SK-N-SH (cell line): ENCODE measurements at regions not wholly inside any gene's neighbourhood (a gene's known extent, or its start where the extent isn't known, plus 50 kb on each side); places are given as distances from the start of the nearest gene placed in this dataset.

Experiments
- CTCF ChIA-PET: fragments of 300-600, 350-600 bp; formaldehyde crosslinking; extraction: SDS; loops from one replicate; lab custom pipeline; 2021; lab: Yijun Ruan, JAX
- POLR2A ChIA-PET: fragments of 350-600 bp; sonication (Branson Sonifier 250); formaldehyde crosslinking; extraction: SDS; loops from one replicate; lab custom pipeline; 2020; ENCODE audit warnings: antibody characterized with exemption, inconsistent platforms; lab: Yijun Ruan, JAX
- DNase-seq: peaks from one replicate; pipeline ENCODE4 v3.0.0; 2012
- H2AFZ ChIP-seq: fragments of 200-600 bp; sonication (generic); 2 replicates; pipeline ENCODE4 v1.8.1; 2016; ENCODE audit warnings: antibody characterized with exemption, mild to moderate bottlenecking, low read depth
- H3F3A ChIP-seq: fragments of 200-600 bp; sonication (generic); replicated peaks from 2 replicates; pipeline ENCODE3; 2016; ENCODE audit warnings: antibody characterized with exemption, mild to moderate bottlenecking; ENCODE audit not compliant: insufficient read depth
- H3K27ac ChIP-seq, 2 experiments: fragments of 200-500 bp in 1 of 2; fragments of 200-600 bp in 1 of 2; sonication (Bioruptor generic) in 1 of 2; sonication (generic), shearing (Covaris generic) in 1 of 2; 2 replicates each; pipeline versions ENCODE4 v1.5.1 to v1.6.1; 2014 to 2016; ENCODE audit warnings: low read depth in 2 of 2, inconsistent platforms in 1 of 2, low read length in 1 of 2, mild to moderate bottlenecking in 1 of 2, mixed read lengths in 1 of 2
- H3K27me3 ChIP-seq: fragments of 200-600 bp; sonication (generic), shearing (Covaris generic); 2 replicates; pipeline ENCODE4 v1.6.1; 2016; ENCODE audit warnings: mixed run types; ENCODE audit not compliant: insufficient read depth
- H3K36me3 ChIP-seq, 2 experiments: fragments of 200-500 bp in 1 of 2; fragments of 200-600 bp in 1 of 2; sonication (Bioruptor generic) in 1 of 2; sonication (generic) in 1 of 2; replicated peaks in 1 of 2; 2 replicates each; pipeline versions ENCODE3 to v1.5.1; 2014 to 2016; ENCODE audit warnings: low read length in 1 of 2, mild to moderate bottlenecking in 1 of 2; ENCODE audit not compliant: insufficient read depth in 2 of 2, control insufficient read depth in 1 of 2
- H3K4me1 ChIP-seq, 2 experiments: fragments of 200-500 bp in 1 of 2; fragments of 200-600 bp in 1 of 2; sonication (Bioruptor generic) in 1 of 2; sonication (generic), shearing (Covaris generic) in 1 of 2; 2 replicates each; pipeline versions ENCODE4 v1.5.1 to v1.6.1; 2014 to 2016; ENCODE audit warnings: low read depth in 1 of 2, low read length in 1 of 2, mixed run types in 1 of 2; ENCODE audit not compliant: insufficient read depth in 2 of 2, control insufficient read depth in 1 of 2
- H3K4me2 ChIP-seq: fragments of 200-600 bp; sonication (generic), shearing (Covaris generic); 2 replicates; pipeline ENCODE4 v1.6.1; 2017; ENCODE audit warnings: mixed run types
- H3K4me3 ChIP-seq, 2 experiments: fragments of 200-500 bp in 1 of 2; fragments of 200-600 bp in 1 of 2; sonication (Bioruptor generic) in 1 of 2; sonication (generic), shearing (Covaris generic) in 1 of 2; 2 replicates each; pipeline versions ENCODE4 v1.5.1 to v1.8.1; 2014 to 2016; ENCODE audit warnings: low read depth in 2 of 2, inconsistent platforms in 1 of 2, low read length in 1 of 2, mild to moderate bottlenecking in 1 of 2, mixed read lengths in 1 of 2, moderate library complexity in 1 of 2
- H3K79me2 ChIP-seq: fragments of 200-600 bp; sonication (generic); 2 replicates; pipeline ENCODE4 v1.8.1; 2017; ENCODE audit warnings: mild to moderate bottlenecking; ENCODE audit not compliant: insufficient read depth
- H3K9ac ChIP-seq: fragments of 200-600 bp; sonication (generic); 2 replicates; pipeline ENCODE4 v1.6.1; 2017; ENCODE audit warnings: mixed run types
- H3K9me2 ChIP-seq: fragments of 200-600 bp; sonication (generic); 2 replicates; pipeline ENCODE4 v1.6.1; 2017; ENCODE audit warnings: mixed run types
- H3K9me3 ChIP-seq: fragments of 200-600 bp; sonication (generic); 2 replicates; pipeline ENCODE4 v1.6.1; 2017; ENCODE audit warnings: mixed run types, mild to moderate bottlenecking, moderate library complexity
- H4K20me1 ChIP-seq: fragments of 200-600 bp; sonication (generic); 2 replicates; pipeline ENCODE4 v1.6.1; 2017; ENCODE audit warnings: mild to moderate bottlenecking, mixed run types; ENCODE audit not compliant: insufficient read depth
- CHD2 ChIP-seq: fragments of 150-350 bp; IDR thresholded peaks from 2 replicates; pipeline ENCODE4 v1.6.1; 2018; ENCODE audit warnings: low read length; ENCODE audit not compliant: partially characterized antibody
- EP300 ChIP-seq, 2 experiments: IDR thresholded peaks; 2 replicates each; pipeline versions ENCODE4 v1.4.0 to v1.6.1; 2012; ENCODE audit warnings: borderline replicate concordance in 1 of 2, low read depth in 1 of 2, low read length in 1 of 2
- EZH2phosphoT487 ChIP-seq: fragments of 200-600 bp; sonication (generic); IDR thresholded peaks from 2 replicates; pipeline ENCODE4 v1.6.1; 2017; ENCODE audit warnings: low read depth, mixed run types, mild to moderate bottlenecking, antibody characterized with exemption, moderate library complexity, borderline replicate concordance
- FOSL2 ChIP-seq: IDR thresholded peaks from 2 replicates; pipeline ENCODE4 v1.4.0; 2012; ENCODE audit warnings: low read depth, mild to moderate bottlenecking, moderate library complexity, borderline replicate concordance
- MXI1 ChIP-seq: IDR thresholded peaks from 2 replicates; pipeline ENCODE4 v1.6.1; 2012; ENCODE audit warnings: mild to moderate bottlenecking, low read depth, low read length, improper control_type of control experiment
- NFIC ChIP-seq: IDR thresholded peaks from 2 replicates; pipeline ENCODE4 v1.4.0; 2012; ENCODE audit warnings: borderline replicate concordance
- NRF1 ChIP-seq: IDR thresholded peaks from 2 replicates; pipeline ENCODE4 v1.6.1; 2012; ENCODE audit warnings: low read depth, mild to moderate bottlenecking, low read length
- RXRA ChIP-seq: IDR thresholded peaks from 2 replicates; pipeline ENCODE4 v1.4.0; 2012; ENCODE audit warnings: low read depth, mild to moderate bottlenecking, borderline replicate concordance
- SMC3 ChIP-seq: IDR thresholded peaks from 2 replicates; pipeline ENCODE4 v1.6.1; 2012; ENCODE audit warnings: low read depth, low read length, improper control_type of control experiment
- TCF12 ChIP-seq: IDR thresholded peaks from 2 replicates; pipeline ENCODE4 v1.4.0; 2012
- TEAD4 ChIP-seq: IDR thresholded peaks from 2 replicates; pipeline ENCODE4 v1.4.0; 2012; ENCODE audit warnings: mild to moderate bottlenecking, borderline replicate concordance; ENCODE audit not compliant: insufficient read depth
- WGBS: methylation state at CpG from one replicate; pipeline ENCODE4 v1.1.6; 2017; ENCODE audit warnings: low lambda C conversion rate; 5-methylcytosine and 5-hydroxymethylcytosine counted together
- TF ChIP-seq, protein P1 (sequence below): fragments of 200-600 bp; sonication (generic); IDR thresholded peaks from 2 replicates; pipeline ENCODE4 v1.6.1; 2017; ENCODE audit warnings: antibody characterized with exemption, mild to moderate bottlenecking, moderate library complexity
- TF ChIP-seq, protein P2 (sequence below): IDR thresholded peaks from 2 replicates; pipeline ENCODE4 v1.6.1; 2012; ENCODE audit warnings: mild to moderate bottlenecking, low read depth, low read length, moderate library complexity
- TF ChIP-seq, protein P3 (sequence below): fragments of 150-350 bp; IDR thresholded peaks from 2 replicates; pipeline ENCODE4 v1.6.1; 2017; ENCODE audit warnings: antibody characterized with exemption, low read length, low read depth, borderline replicate concordance

DNA sequence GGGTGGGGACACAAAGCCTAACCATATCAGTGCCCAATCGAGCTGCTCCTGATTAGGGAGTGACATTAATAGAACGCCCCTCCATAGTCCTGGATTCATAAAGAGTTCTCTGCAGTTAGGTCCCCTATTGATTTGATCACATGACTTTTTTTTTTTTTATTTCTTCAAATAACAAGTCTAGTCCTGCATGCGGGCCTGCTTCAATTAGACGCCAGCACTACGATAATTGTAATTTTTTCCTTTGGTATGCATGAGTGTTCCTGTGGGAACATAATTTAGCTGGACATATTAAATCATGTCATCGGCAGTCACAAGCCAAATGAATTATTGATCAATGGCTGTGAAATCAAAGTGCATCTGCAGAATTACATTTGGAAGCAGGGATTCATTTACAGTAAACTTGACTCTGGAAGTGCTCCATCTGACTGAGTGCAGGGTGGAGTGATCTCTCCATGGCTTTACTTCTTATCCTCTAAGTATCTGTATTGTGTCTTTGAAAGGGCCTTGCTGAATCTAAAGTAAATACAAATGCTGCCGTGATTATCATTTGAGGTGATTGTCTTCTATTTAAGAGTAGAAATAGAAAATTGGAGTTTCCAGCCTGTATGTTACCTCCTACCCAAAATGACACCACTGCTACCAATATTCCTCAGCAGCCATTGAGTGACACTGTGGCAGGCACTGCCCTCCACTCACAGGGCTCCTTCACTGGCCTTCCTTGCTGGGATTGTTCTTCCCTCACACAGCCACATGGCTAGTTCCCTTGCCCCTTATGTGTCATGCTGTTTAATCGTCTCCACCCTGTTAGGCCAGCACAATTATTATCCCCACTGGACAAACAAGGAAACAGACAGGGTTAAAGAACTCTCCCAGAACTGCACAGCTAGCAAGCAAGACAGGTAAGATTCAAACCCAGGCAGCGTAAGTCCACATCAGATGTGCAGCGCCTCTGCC lies 337.4 kb upstream of the ID2 start:
- Histone ChIP-seq H3K4me2 (no peak overlapping the region), H3K9ac (no peak overlapping the region), H3K4me1 (no peaks in the 10 kb centered on the region; a peak in 1 of 4 replicates), H3K36me3 (no peaks in the 10 kb centered on the region), H2AFZ (no peak overlapping the region), H3K27me3 (no peaks in the 10 kb centered on the region), H3K27ac (no peak overlapping the region), H3K9me2 (no peaks in the 10 kb centered on the region), H3K4me3 (no peak overlapping the region), H3K9me3 (no peaks in the 10 kb centered on the region), H3K79me2 (no peaks in the 10 kb centered on the region), H3F3A (no peaks in the 10 kb centered on the region), H4K20me1 (no peaks in the 10 kb centered on the region)
- WGBS: 80% methylated on average over 10 of the region's 10 CpGs
- ChIA-PET POLR2A (no interaction called here), CTCF (no interaction called here)
- DNase-seq: no peak
- TF ChIP-seq NRF1 (no peak), TEAD4 (no peak)

DNA sequence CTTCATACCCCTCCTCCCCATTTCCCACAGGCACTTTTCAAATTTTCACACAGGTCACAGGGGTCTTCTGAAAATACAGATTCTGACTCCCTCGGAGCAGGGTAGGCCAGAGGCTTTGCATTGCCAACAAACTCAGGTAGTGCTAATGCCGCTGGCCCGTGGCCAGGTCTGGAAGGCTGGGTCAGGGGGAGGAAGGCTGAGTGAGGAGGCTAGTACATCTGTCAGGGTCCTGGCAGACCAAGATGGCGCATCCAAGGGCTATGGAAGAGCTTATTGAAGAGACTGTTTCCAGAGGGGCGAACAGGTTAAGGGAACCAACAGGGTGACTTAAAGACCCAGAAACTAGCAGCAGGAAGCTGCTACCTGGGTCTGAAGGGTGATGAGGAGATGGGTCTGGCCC lies 336.7 kb upstream of the ID2 start:
- H3K36me3 ChIP-seq: no peaks in the 10 kb centered on the region
- DNase-seq: no peak
- no peaks in the 10 kb centered on the region for H4K20me1 ChIP-seq
- H3K27ac ChIP-seq: no peak overlapping the region
- TF ChIP-seq MXI1: no peak
- no peak for TF ChIP-seq EP300 (IDR thresholded peaks at IDR 0.05; ENCODE audit: borderline replicate concordance in 1 of 2, low read depth in 1 of 2, low read length in 1 of 2)
- no peaks in the 10 kb centered on the region for H3K27me3 ChIP-seq
- POLR2A ChIA-PET: no interaction called here
- H3K4me2 ChIP-seq: no peak overlapping the region
- H3K4me1 ChIP-seq: no peaks in the 10 kb centered on the region; a peak in 1 of 4 replicates
- no peak overlapping the region for H2AFZ ChIP-seq
- H3K79me2 ChIP-seq: no peaks in the 10 kb centered on the region
- no peaks in the 10 kb centered on the region for H3K9me2 ChIP-seq
- CTCF ChIA-PET: no interaction called here
- H3K9me3 ChIP-seq: no peaks in the 10 kb centered on the region
- H3K4me3 ChIP-seq: no peak overlapping the region
- H3K9ac ChIP-seq: no peak overlapping the region
- WGBS: 83% methylated on average over 5 of the region's 5 CpGs
- H3F3A ChIP-seq: no peaks in the 10 kb centered on the region

DNA sequence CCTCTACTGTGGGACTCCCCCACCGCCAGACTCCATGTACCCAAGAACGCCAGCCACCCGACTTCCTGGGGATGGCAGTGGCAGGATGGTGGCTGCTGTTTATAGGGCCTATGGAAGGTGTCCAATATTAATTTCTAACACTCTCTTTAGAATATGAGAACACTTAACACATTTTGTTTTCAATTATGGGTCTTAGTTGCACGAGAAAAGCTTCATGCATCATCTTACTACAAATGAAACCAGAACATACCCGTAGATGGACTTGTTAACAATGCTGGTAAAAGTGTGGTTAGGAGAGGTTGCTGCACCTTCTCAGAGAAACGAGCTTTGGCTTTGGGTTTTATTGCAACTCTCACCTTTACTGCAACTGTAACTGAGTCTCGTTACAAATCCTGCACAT lies 335.6 kb upstream of the ID2 start:
- CTCF ChIA-PET: no interaction called here
- POLR2A ChIA-PET: no interaction called here
- Histone ChIP-seq H4K20me1 (no peaks in the 10 kb centered on the region), H3K9me2 (no peaks in the 10 kb centered on the region), H3K27me3 (no peaks in the 10 kb centered on the region), H3K79me2 (no peaks in the 10 kb centered on the region), H3K36me3 (no peaks in the 10 kb centered on the region), H3K4me1 (no peaks in the 10 kb centered on the region; a peak in 1 of 4 replicates), H3K9ac (no peak overlapping the region), H3K9me3 (no peaks in the 10 kb centered on the region), H3K27ac (no peak overlapping the region), H2AFZ (no peak overlapping the region), H3K4me3 (no peak overlapping the region), H3F3A (no peaks in the 10 kb centered on the region), H3K4me2 (no peak overlapping the region)
- DNase-seq: no peak
- WGBS: 64% methylated on average over 7 of the region's 7 CpGs
- TF ChIP-seq NFIC (no peak), TCF12 (no peak), FOSL2 (no peak), CHD2 (no peak), SMC3 (no peak), RXRA (no peak), EZH2phosphoT487 (no peak), EP300 (IDR thresholded peaks at IDR 0.05; ENCODE audit: borderline replicate concordance in 1 of 2, low read depth in 1 of 2, low read length in 1 of 2) (no peak), MXI1 (no peak)
- TF ChIP-seq, protein P1, sequence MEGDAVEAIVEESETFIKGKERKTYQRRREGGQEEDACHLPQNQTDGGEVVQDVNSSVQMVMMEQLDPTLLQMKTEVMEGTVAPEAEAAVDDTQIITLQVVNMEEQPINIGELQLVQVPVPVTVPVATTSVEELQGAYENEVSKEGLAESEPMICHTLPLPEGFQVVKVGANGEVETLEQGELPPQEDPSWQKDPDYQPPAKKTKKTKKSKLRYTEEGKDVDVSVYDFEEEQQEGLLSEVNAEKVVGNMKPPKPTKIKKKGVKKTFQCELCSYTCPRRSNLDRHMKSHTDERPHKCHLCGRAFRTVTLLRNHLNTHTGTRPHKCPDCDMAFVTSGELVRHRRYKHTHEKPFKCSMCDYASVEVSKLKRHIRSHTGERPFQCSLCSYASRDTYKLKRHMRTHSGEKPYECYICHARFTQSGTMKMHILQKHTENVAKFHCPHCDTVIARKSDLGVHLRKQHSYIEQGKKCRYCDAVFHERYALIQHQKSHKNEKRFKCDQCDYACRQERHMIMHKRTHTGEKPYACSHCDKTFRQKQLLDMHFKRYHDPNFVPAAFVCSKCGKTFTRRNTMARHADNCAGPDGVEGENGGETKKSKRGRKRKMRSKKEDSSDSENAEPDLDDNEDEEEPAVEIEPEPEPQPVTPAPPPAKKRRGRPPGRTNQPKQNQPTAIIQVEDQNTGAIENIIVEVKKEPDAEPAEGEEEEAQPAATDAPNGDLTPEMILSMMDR: no peak
- TF ChIP-seq, protein P2, sequence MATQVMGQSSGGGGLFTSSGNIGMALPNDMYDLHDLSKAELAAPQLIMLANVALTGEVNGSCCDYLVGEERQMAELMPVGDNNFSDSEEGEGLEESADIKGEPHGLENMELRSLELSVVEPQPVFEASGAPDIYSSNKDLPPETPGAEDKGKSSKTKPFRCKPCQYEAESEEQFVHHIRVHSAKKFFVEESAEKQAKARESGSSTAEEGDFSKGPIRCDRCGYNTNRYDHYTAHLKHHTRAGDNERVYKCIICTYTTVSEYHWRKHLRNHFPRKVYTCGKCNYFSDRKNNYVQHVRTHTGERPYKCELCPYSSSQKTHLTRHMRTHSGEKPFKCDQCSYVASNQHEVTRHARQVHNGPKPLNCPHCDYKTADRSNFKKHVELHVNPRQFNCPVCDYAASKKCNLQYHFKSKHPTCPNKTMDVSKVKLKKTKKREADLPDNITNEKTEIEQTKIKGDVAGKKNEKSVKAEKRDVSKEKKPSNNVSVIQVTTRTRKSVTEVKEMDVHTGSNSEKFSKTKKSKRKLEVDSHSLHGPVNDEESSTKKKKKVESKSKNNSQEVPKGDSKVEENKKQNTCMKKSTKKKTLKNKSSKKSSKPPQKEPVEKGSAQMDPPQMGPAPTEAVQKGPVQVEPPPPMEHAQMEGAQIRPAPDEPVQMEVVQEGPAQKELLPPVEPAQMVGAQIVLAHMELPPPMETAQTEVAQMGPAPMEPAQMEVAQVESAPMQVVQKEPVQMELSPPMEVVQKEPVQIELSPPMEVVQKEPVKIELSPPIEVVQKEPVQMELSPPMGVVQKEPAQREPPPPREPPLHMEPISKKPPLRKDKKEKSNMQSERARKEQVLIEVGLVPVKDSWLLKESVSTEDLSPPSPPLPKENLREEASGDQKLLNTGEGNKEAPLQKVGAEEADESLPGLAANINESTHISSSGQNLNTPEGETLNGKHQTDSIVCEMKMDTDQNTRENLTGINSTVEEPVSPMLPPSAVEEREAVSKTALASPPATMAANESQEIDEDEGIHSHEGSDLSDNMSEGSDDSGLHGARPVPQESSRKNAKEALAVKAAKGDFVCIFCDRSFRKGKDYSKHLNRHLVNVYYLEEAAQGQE: no peak
- TF ChIP-seq, protein P3, sequence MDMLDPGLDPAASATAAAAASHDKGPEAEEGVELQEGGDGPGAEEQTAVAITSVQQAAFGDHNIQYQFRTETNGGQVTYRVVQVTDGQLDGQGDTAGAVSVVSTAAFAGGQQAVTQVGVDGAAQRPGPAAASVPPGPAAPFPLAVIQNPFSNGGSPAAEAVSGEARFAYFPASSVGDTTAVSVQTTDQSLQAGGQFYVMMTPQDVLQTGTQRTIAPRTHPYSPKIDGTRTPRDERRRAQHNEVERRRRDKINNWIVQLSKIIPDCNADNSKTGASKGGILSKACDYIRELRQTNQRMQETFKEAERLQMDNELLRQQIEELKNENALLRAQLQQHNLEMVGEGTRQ: no peak
